MM.1S (cell line): ENCODE measurements at regions not wholly inside any gene's neighbourhood (a gene's known extent, or its start where the extent isn't known, plus 50 kb on each side); places are given as distances from the start of the nearest gene placed in this dataset.

ENCODE experiments used
- DNase-seq: peaks from one replicate; pipeline ENCODE4 v3.0.0-alpha.2; 2015
- H2AFZ ChIP-seq: fragments of 300-600 bp; sonication (generic); 2 replicates; pipeline ENCODE4 v1.6.0; 2016; ENCODE audit warnings: antibody characterized with exemption, low read length
- H3F3A ChIP-seq: fragments of 300-600 bp; sonication (generic); 2 replicates; pipeline ENCODE4 v1.6.1; 2016; ENCODE audit warnings: mild to moderate bottlenecking, antibody characterized with exemption, low read length, moderate library complexity, mixed read lengths; ENCODE audit not compliant: insufficient read depth
- H3K27ac ChIP-seq: fragments of 300-600 bp; sonication (generic); 2 replicates; pipeline ENCODE4 v1.5.1; 2016; ENCODE audit warnings: mild to moderate bottlenecking, low read length
- H3K27me3 ChIP-seq: fragments of 300-600 bp; sonication (generic); replicated peaks from 2 replicates; pipeline ENCODE4 v1.6.0; 2016; ENCODE audit warnings: low read length; ENCODE audit not compliant: insufficient read depth
- H3K36me3 ChIP-seq: fragments of 300-600 bp; sonication (generic); replicated peaks from 2 replicates; pipeline ENCODE4 v1.6.1; 2016; ENCODE audit warnings: mild to moderate bottlenecking, low read length, mixed read lengths; ENCODE audit not compliant: insufficient read depth
- H3K4me1 ChIP-seq: fragments of 300-600 bp; sonication (generic); 2 replicates; pipeline ENCODE4 v1.6.1; 2016; ENCODE audit warnings: low read length, mixed read lengths
- H3K4me2 ChIP-seq: fragments of 300-600 bp; sonication (generic); 2 replicates; pipeline ENCODE4 v1.6.0; 2016; ENCODE audit warnings: low read depth, low read length
- H3K4me3 ChIP-seq: fragments of 300-600 bp; sonication (generic); 2 replicates; pipeline ENCODE4 v1.5.1; 2016; ENCODE audit warnings: low read length, mixed read lengths
- H3K79me2 ChIP-seq: fragments of 300-600 bp; sonication (generic); 2 replicates; pipeline ENCODE4 v1.6.1; 2016; ENCODE audit warnings: mixed run types, low read length, mixed read lengths
- H3K9ac ChIP-seq: fragments of 300-600 bp; sonication (generic); 2 replicates; pipeline ENCODE4 v1.6.1; 2016; ENCODE audit warnings: low read length, mixed read lengths
- H3K9me2 ChIP-seq: fragments of 300-600 bp; sonication (generic); replicated peaks from 2 replicates; pipeline ENCODE4 v1.6.1; 2016; ENCODE audit warnings: mild to moderate bottlenecking, low read length, mixed read lengths; ENCODE audit not compliant: insufficient read depth
- H3K9me3 ChIP-seq: fragments of 300-600 bp; sonication (generic); replicated peaks from 2 replicates; pipeline ENCODE4 v1.6.1; 2016; ENCODE audit warnings: mild to moderate bottlenecking, low read length, mixed read lengths; ENCODE audit not compliant: insufficient read depth
- H4K20me1 ChIP-seq: fragments of 300-600 bp; sonication (generic); 2 replicates; pipeline ENCODE4 v1.6.1; 2016; ENCODE audit warnings: mild to moderate bottlenecking, low read length, moderate library complexity, mixed read lengths; ENCODE audit not compliant: insufficient read depth
- CTCF ChIP-seq: fragments of 300-600 bp; sonication (generic); IDR thresholded peaks from 2 replicates; pipeline ENCODE4 v1.5.1; 2016; ENCODE audit warnings: antibody characterized with exemption, low read length, mixed read lengths
- EZH2 ChIP-seq: fragments of 300-600 bp; sonication (generic); optimal IDR thresholded peaks from 2 replicates; pipeline ENCODE3; 2017; ENCODE audit warnings: low read depth, mild to moderate bottlenecking, antibody characterized with exemption, low read length, mixed read lengths
- EZH2phosphoT487 ChIP-seq: fragments of 300-600 bp; sonication (generic); IDR thresholded peaks from 2 replicates; pipeline ENCODE4 v1.6.1; 2018; ENCODE audit warnings: antibody characterized with exemption, low read length

DNA sequence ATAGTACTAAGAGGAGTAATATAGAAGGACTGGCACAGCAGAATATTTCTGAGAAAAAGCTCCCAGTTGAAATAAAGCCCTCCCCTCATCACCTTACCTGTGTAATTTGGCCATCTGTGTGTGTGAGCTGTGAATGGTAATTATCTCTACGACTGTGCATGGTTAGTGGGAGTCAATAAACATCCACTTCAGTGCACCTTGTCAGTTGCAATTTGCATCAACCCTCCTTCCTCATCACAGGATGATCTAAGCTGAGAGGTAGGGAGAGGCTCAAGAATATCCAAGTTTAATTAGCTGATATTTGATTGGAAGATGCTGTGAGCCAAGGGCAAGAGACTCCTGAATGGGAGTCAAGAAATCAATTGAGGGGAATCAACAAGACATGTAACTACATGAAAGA, 694.9 kb upstream of the KLHL29 start:
- Histone ChIP-seq H4K20me1 (no peaks in the 10 kb centered on the region), H3K4me1 (no peaks in the 10 kb centered on the region), H3K4me2 (no peak overlapping the region), H3K9me3 (no peaks in the 10 kb centered on the region), H3K36me3 (no peaks in the 10 kb centered on the region), H3K79me2 (no peaks in the 10 kb centered on the region), H3K9ac (no peak overlapping the region), H3K27me3 (no peaks in the 10 kb centered on the region), H3K9me2 (no peaks in the 10 kb centered on the region), H3K27ac (no peak overlapping the region), H3F3A (no peaks in the 10 kb centered on the region), H2AFZ (no peak overlapping the region), H3K4me3 (no peak overlapping the region)
- TF ChIP-seq EZH2phosphoT487 (no peak), CTCF (no peak), EZH2 (no peak)
- no peak for DNase-seq

- Histone ChIP-seq H3K9me3 (no peaks in the 10 kb centered on the region), H3K36me3 (no peaks in the 10 kb centered on the region), H3K27ac (no peak overlapping the region), H3K4me1 (no peaks in the 10 kb centered on the region), H3K4me3 (no peak overlapping the region), H3K4me2 (no peak overlapping the region), H3K79me2 (no peaks in the 10 kb centered on the region), H3K27me3 (no peaks in the 10 kb centered on the region), H3F3A (no peaks in the 10 kb centered on the region), H4K20me1 (no peaks in the 10 kb centered on the region), H2AFZ (no peak overlapping the region), H3K9me2 (no peaks in the 10 kb centered on the region), H3K9ac (no peak overlapping the region)
- no peak for DNase-seq
- TF ChIP-seq EZH2 (no peak), CTCF (no peak), EZH2phosphoT487 (no peak)
These were observed 693.3 kb upstream of the KLHL29 start for GRCh38 chr2:22691666-22692065.

GRCh38 chr2:22692746-22693145, 692.2 kb upstream of the KLHL29 start:
- H2AFZ ChIP-seq, result no peak overlapping the region
- H3K79me2 ChIP-seq, result no peaks in the 10 kb centered on the region
- TF ChIP-seq EZH2phosphoT487 (no peak), EZH2 (no peak), CTCF (no peak)
- H3K4me3 ChIP-seq, result no peak overlapping the region
- no peaks in the 10 kb centered on the region for H3K9me3 ChIP-seq
- no peaks in the 10 kb centered on the region for H3K9me2 ChIP-seq
- H3K27ac ChIP-seq, result no peak overlapping the region
- H4K20me1 ChIP-seq, result no peaks in the 10 kb centered on the region
- DNase-seq, result no peak
- H3F3A ChIP-seq, result no peaks in the 10 kb centered on the region
- no peaks in the 10 kb centered on the region for H3K4me1 ChIP-seq
- no peaks in the 10 kb centered on the region for H3K27me3 ChIP-seq
- H3K9ac ChIP-seq, result no peak overlapping the region
- H3K4me2 ChIP-seq, result no peak overlapping the region
- no peaks in the 10 kb centered on the region for H3K36me3 ChIP-seq

DNA sequence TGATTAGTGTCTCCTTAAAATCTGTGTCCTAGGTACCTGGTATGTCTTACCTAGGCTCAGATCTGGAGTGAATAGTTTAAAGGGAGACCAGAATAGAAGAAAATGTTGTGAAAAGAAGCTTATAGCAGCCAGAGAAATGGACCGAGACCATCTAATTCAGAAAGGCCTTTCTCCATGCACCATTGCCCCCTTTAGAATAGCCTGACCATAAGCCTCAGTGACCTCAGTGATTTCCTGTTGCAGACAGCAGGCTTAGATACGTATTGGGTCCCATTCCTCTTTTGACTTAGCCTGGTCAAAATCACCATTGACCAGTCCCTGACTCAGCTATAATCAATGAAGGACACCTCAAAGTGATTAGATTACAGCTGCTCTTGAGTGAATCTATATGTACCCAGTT, 690.7 kb upstream of the KLHL29 start:
- Histone ChIP-seq H3K9ac (no peak overlapping the region), H3K4me2 (no peak overlapping the region), H3K79me2 (no peaks in the 10 kb centered on the region), H3K27ac (no peak overlapping the region), H3K4me1 (no peaks in the 10 kb centered on the region), H3K4me3 (no peak overlapping the region), H3K9me3 (no peaks in the 10 kb centered on the region), H3F3A (no peaks in the 10 kb centered on the region), H2AFZ (no peak overlapping the region), H3K27me3 (no peaks in the 10 kb centered on the region), H4K20me1 (no peaks in the 10 kb centered on the region), H3K36me3 (no peaks in the 10 kb centered on the region), H3K9me2 (no peaks in the 10 kb centered on the region)
- no peak for DNase-seq
- TF ChIP-seq EZH2, result no peak
- TF ChIP-seq CTCF, result no peak
- TF ChIP-seq EZH2phosphoT487, result no peak
